Activated CD4-positive, alpha-beta T cell treated with anti-CD3 and anti-CD28 coated beads for 48 hours (primary cell): ENCODE measurements at regions not wholly inside any gene's neighbourhood (a gene's known extent, or its start where the extent isn't known, plus 50 kb on each side); places are given as distances from the start of the nearest gene placed in this dataset.
"Not testable (repeated sequence)": the region's sequence is repeated elsewhere in the genome, so short reads cannot be mapped to it uniquely, and the experiment has no call there.

ENCODE experiments used
- DNase-seq: peaks from one replicate; pipeline ENCODE4 v3.0.0-alpha.2; 2020

DNA sequence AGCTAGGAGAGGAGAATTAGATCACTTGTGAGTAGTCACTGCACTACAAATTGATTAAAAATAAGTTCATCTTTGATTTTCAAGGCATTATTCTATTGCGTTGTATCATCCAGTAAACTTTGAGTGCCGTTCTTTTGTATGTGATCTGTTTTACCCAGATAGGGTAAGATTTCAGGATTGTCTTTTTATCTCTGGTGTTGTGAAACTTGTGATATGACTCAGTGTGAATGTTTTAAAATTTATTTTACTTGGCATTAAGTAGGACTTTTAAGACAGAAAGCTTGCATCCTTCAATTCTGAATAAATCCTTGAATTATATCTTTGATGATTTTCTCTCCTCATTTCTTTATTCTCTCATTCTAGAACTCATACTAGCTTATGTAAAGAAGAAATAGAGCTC, 93.3 kb upstream of the ADAMTS5 start:
- no peak for DNase-seq

DNA sequence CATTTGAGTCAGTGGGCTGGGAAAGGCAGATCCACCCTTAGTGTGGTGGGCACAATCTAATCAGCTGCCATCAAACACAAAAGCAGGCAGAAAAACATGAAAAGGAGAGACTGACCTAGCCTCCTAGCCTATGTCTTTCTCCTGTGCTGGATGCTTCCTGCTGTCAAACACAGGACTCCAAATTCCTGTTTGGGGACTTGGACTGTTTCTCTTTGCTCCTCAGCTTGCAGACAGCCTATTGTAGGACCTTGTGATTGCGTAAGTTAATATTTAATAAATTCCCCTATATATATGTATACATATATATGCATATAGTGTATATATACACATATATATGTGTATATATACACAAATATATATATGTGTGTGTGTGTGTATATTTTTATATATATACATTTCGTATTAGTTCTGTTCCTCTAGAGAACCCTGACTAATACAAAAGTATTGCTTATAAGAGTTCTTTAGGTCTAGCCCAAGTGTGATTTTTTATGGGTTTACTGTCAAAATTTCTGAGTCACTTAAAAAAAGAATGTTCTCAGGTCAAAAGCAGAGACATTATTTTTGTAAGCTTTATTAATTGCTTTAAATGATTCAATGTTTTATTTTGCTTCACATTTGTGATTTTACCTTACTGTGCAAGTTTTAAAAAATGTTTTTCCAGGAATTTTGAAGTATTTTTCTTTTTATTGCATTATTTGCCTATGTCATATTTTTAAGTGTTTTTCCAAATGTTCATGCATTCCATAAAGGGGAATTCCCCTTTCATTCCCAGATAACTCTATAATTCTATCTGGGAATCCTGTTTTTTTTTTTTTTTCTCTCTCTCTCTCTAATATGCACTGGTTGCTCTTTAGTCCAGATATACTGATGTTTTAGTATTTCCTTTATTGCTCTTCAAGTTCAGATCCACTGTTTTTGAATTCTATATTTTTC, 92.1 kb upstream of the ADAMTS5 start:
- DNase-seq: no peak

GRCh38 chr21:27057997-27058396, 91.1 kb upstream of the ADAMTS5 start:
- DNase-seq: no peak

GRCh38 chr21:27047658-27048314, 80.9 kb upstream of the ADAMTS5 start:
- DNase-seq: no peak

DNA sequence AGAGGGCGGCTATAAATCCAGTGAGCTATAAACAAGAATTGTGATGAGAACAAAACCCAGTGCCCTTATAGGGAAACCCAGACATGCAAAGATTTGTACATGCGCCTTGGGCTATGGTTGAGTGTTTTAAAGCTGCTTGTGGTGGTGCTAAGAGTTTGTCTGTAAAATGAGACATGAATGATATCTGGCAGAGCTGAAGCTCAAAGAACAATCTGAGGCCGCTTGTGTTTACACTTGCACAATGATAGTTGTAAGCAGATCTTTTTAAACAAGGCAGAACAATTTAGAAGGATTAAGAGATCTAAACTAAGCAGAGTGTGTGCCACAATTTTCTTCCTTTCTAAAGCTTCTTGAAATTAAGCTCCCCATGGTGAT, 80.4 kb upstream of the ADAMTS5 start:
- no peak for DNase-seq

DNA sequence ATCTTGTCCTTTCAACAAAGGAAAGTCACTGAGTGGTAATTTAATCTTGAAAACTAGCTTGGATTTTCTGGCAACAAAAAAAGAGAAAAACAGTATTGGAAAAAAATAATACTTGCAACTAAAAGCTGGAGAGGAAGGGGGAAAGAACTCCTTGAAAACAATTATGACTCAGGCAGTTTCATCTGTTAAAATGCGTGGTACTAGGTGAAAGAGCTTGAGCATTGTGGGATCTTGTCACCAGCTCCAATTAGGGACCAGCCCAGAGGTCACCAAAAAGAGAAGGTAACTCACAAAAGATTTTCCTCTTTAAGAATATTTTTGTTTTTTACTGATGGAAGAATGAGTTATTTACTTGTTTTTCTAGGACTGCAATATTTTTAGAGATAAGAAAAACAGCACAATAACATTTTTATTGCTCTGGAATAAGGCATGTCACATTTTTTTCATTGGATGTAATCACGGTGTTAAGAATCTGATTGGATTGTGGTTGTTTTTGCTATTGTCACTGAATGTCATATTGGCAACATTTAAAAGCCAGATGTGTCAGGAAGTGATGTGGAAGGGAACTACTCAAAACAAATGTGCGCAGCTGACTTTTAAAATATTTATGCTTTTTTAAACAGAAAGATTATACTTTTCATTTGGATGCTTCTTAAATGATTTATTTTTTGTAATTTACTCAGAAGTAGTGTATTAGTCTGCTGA, 78.5 kb upstream of the ADAMTS5 start:
- DNase-seq: no peak

DNA sequence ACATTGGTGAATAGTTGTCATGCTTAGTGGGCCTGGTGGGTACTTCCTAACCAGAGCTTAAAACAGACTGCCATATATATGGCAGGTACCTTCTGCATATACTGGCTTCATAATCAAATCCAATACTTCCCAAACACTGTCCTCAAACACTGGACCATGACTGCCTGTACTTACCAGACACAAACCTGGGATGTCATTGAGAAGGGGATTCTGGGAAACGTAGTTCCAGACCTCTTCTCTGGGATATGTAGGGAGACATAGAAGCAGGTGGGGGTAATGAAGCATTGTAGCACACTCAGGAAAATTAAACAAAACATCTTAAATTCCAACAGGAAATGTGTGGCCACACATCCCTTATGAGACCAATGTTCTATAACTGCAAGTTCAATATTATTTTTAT, 76.5 kb upstream of the ADAMTS5 start:
- DNase-seq: no peak

DNA sequence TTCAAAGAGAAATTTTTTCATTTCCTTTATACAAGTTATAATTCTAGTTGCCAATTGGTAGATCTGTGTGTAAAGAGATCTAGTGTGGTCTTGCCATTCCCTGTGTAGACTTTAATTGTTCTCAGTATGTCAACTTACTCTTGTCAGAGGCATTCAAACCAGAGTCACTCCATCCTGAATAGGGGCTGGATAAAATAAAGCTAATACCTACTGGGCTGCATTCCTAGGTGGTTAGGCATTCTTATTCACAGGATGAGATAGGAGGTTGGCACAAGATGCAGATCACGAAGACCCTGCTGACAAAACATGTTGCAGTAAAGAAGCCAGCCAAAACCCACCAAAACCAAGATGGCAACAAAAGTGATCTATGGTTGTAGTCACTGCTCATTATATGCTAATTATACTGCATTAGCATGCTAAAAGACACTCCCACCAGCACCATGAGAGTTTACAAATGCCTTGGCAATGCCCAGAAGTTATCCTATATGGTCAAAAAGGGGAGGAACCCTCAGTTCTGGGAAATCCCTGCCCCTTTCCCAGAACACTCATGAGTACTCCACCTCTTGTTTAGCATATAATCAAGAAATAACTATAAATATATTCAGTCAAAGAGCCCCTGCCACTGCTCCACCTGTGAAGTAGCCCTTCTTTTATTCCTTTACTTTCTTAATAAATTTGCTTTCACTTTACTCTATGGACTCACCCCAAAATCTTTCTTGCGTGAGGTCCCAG, 74.0 kb upstream of the ADAMTS5 start:
- DNase-seq: no peak

DNA sequence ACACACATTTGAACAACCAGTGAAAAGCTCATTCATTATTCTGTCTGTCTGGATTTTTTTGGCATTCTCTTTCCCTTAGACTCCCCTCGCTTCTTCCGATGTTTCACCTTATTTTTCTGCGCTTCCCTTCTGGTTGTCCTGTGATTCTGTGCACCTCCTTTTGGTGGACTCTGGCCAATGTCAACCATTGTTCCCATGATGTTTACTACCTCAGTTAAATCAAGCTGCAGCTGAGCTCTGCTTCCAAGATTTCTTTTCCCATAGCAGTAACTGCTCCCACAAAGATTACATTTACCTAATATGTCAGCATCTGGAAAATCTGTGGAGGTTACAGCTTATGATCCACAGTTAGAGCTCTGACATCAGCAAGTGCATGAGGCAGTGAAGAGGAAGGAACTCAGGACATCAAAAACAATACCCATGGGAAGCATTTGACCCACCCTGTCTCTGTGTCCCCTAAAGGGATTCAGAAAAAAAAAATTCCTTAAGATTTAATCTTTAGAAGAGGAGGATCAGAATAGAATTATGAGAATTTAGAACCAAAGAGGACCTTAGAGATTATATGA, 69.9 kb upstream of the ADAMTS5 start:
- DNase-seq: no peak

GRCh38 chr21:27035791-27036190, 68.9 kb upstream of the ADAMTS5 start:
- no peak for DNase-seq

DNA sequence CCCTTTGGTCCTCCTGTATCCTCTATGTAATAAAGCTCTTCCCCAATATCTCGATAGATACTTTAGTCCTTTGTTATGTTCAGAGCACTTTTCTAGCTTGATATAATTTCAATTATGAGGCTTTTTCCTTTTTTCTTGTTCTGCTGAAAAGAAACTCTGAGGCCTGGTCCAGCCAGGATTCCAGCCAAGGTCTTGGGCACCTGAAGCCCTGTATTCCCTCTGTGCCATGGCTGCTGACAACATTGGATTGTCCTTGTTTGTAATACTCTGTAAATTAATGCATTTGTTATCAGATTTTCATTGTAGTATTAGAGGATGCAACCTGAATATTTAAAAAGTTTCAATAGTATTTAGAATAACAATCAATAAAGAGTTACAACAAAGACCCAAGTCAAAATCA, 67.9 kb upstream of the ADAMTS5 start:
- no peak for DNase-seq

GRCh38 chr21:27033471-27033870, 66.6 kb upstream of the ADAMTS5 start:
- no peak for DNase-seq

DNA sequence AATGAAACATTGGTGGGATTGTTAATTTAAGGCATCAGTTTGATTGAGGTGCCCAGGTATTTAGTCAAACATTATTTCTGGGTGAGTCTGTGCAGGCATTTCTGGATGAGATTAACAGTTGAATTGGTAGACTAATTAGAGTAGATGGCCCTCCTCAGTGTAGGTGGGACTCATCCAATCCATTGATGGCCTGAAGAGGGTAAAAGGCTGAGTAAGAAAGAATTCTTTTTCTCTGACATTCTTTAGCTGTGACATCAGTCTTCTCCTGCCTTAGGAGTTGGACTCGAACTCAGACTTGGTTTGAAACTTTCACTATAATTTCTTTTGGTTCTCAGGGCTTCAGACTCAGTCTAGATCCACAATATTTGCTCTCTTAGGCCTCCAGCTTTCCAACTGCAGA, 59.6 kb upstream of the ADAMTS5 start:
- no peak for DNase-seq

- DNase-seq: not testable (repeated sequence)
Observed at GRCh38 chr21:27025708-27026107, 58.8 kb upstream of the ADAMTS5 start.

DNA sequence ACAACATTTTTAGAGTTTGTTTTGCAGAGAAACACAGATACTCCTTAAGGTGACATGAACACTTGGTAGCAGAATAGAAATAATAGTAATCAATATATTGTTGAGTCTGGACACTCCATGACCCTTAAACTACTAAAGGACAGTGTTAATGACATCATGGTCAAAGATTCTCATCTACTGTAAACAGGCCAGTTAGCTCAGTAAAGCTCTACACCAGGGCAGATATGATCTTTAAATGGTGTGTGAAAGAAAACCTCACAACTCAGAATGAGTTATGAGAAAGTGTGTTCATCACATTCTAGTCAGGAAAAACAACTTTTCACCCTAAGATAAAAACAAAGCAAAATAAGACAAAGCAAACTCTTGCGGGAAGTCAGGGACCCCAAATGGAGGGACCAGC, 58.1 kb upstream of the ADAMTS5 start:
- no peak for DNase-seq

DNA sequence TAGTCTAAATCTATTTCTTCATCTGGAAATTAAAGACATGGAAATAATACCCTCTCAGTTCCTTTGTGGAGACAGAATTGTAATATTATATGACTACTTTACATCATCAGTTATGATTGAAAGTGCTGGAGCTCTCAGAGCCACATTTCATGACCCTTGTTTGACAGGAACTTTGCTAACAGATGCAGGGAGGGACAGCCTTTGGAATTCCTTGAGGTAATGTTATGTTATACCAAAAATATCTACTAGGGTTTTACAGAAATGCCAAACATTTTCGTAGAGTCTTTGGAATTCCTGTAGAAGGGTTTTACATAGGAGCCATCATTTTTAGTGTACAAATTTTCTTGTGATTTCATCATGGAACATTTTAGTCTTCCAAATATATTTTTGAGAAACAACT, 57.4 kb upstream of the ADAMTS5 start:
- DNase-seq: no peak

- no peak for DNase-seq
Observed at GRCh38 chr21:27023186-27023585, 56.3 kb upstream of the ADAMTS5 start.

GRCh38 chr21:27021801-27022200, 54.9 kb upstream of the ADAMTS5 start:
- no peak for DNase-seq

DNA sequence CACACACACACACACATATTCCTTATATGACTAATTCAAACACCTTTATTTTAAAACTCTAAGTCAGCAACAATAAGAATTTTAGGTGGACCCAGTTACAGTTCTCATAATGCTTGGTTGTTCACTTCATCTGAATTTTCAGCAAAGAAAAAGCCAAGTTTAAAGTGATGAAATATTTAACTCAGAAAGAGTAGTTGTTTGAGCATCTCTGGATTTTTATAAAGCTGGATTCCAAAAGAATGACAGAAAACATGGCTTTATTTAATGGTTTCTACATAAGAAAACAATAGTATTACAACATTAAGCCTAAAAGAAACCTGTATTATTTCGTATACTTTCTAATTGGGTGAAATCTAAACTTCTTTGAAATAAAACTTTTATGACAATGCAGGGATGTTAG, 54.2 kb upstream of the ADAMTS5 start:
- DNase-seq: no peak

GRCh38 chr21:27017246-27017645, 50.4 kb upstream of the ADAMTS5 start:
- no peak for DNase-seq
